Astrocyte (in vitro differentiated cells and primary cell): ENCODE measurements at regions not wholly inside any gene's neighbourhood (a gene's known extent, or its start where the extent isn't known, plus 50 kb on each side); places are given as distances from the start of the nearest gene placed in this dataset.

Source experiments
- CTCF ChIP-seq: IDR thresholded peaks from 2 replicates; pipeline ENCODE4 v1.5.1; 2011; ENCODE audit warnings: low read depth, mild to moderate bottlenecking, inconsistent platforms, low read length, moderate library complexity; ENCODE audit not compliant: insufficient read depth
- EZH2 ChIP-seq: IDR thresholded peaks from 2 replicates; pipeline ENCODE4 v1.6.1; 2012; ENCODE audit warnings: mild to moderate bottlenecking, low read length, inconsistent platforms; ENCODE audit not compliant: insufficient read depth

- TF ChIP-seq CTCF (no peak), EZH2 (no peak)
Measured at GRCh38 chr2:56934866-56935265, 751.1 kb downstream of the CCDC85A start.
